ENCODE measurements at regions not wholly inside any gene's neighbourhood (a gene's known extent, or its start where the extent isn't known, plus 50 kb on each side); places are given as distances from the start of the nearest gene placed in this dataset.

DNA sequence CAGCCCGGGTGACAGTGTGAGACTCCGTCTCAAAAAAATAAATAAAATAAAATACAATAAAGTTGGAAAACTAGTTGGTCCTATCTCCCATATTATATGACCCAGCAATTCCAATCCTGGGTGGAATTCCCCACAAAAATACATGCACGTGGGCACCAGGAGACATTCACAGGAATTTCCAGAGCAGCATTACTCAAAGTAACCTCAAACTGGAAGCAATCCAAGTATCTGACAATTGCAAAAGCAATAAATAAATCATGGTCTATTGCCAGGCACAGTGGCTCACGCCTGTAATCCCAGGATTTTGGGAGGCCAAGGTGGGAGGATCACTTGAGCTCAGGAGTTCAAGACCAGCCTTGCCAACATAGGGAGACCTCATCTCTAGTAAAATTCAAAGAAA is 101.2 kb upstream of the MAP4K4 start:
- H4K20me1 ChIP-seq (ENCODE audit: low read depth, low read length): no peaks in the 10 kb centered on the region
- no peak overlapping the region for H3K9ac ChIP-seq (ENCODE audit: low read length)
- no peaks in the 10 kb centered on the region for H3K36me3 ChIP-seq (ENCODE audit: low read length)
- no peaks in the 10 kb centered on the region for H3K27me3 ChIP-seq (ENCODE audit: low read length)
- no peak overlapping the region for H3K4me2 ChIP-seq (ENCODE audit: low read depth, low read length, poor library complexity, severe bottlenecking)
- no peak overlapping the region for H2AFZ ChIP-seq (ENCODE audit: low read depth, low read length, severe bottlenecking)
- TF ChIP-seq, protein P1, sequence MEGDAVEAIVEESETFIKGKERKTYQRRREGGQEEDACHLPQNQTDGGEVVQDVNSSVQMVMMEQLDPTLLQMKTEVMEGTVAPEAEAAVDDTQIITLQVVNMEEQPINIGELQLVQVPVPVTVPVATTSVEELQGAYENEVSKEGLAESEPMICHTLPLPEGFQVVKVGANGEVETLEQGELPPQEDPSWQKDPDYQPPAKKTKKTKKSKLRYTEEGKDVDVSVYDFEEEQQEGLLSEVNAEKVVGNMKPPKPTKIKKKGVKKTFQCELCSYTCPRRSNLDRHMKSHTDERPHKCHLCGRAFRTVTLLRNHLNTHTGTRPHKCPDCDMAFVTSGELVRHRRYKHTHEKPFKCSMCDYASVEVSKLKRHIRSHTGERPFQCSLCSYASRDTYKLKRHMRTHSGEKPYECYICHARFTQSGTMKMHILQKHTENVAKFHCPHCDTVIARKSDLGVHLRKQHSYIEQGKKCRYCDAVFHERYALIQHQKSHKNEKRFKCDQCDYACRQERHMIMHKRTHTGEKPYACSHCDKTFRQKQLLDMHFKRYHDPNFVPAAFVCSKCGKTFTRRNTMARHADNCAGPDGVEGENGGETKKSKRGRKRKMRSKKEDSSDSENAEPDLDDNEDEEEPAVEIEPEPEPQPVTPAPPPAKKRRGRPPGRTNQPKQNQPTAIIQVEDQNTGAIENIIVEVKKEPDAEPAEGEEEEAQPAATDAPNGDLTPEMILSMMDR (IDR thresholded peaks at IDR 0.05; ENCODE audit: insufficient read depth, low read length, poor library complexity, severe bottlenecking): no peak
- no peak for TF ChIP-seq EZH2phosphoT487 (conservative IDR thresholded peaks at IDR 0.05; ENCODE audit: low read length)
- no peaks in the 10 kb centered on the region for H3F3A ChIP-seq (ENCODE audit: insufficient read depth)
- H3K9me2 ChIP-seq (replicated peaks; ENCODE audit: insufficient read depth, low read length): no peaks in the 10 kb centered on the region
- H3K79me2 ChIP-seq (ENCODE audit: insufficient read depth, low read length): no peaks in the 10 kb centered on the region
- H3K27ac ChIP-seq (ENCODE audit: low read depth, low read length): no peak overlapping the region
- no peak overlapping the region for H3K4me3 ChIP-seq (ENCODE audit: insufficient read depth, low read length, poor library complexity, severe bottlenecking)
- no peaks in the 10 kb centered on the region for H3K9me3 ChIP-seq (ENCODE audit: insufficient read depth, low read length)

DNA sequence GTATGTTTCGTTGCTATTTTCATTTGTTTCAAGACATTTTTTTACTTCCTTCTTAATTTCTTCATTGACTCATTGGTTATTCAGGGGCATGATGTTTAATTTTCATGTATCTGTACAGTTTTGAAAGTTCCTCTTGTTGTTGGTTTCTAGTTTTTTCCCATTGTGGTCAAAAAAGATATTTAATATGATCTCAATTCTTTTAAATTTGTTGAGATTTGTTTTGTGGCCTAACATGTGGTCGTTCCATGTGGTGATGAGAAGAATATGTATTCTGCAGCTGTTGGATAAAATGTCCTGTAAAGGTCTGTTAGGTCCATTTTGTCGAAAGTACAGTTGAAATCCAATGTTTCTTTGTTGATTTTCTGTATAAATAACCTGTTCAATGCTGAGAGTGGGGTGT is 110.3 kb upstream of the MAP4K4 start:
- H3K27ac ChIP-seq (ENCODE audit: low read depth, low read length): no peak overlapping the region
- no peak for TF ChIP-seq EZH2phosphoT487 (conservative IDR thresholded peaks at IDR 0.05; ENCODE audit: low read length)
- TF ChIP-seq, protein P1 (IDR thresholded peaks at IDR 0.05; ENCODE audit: insufficient read depth, low read length, poor library complexity, severe bottlenecking): no peak
- H3K9me2 ChIP-seq (replicated peaks; ENCODE audit: insufficient read depth, low read length): no peaks in the 10 kb centered on the region
- H2AFZ ChIP-seq (ENCODE audit: low read depth, low read length, severe bottlenecking): no peak overlapping the region
- no peaks in the 10 kb centered on the region for H4K20me1 ChIP-seq (ENCODE audit: low read depth, low read length)
- H3K4me2 ChIP-seq (ENCODE audit: low read depth, low read length, poor library complexity, severe bottlenecking): no peak overlapping the region
- no peaks in the 10 kb centered on the region for H3K79me2 ChIP-seq (ENCODE audit: insufficient read depth, low read length)
- H3K9me3 ChIP-seq (ENCODE audit: insufficient read depth, low read length): 0 out of 2 replicates have a peak, but pooled peaks cover 11% of the 10 kb centered on the region
- H3K4me3 ChIP-seq (ENCODE audit: insufficient read depth, low read length, poor library complexity, severe bottlenecking): no peak overlapping the region
- H3K27me3 ChIP-seq (ENCODE audit: low read length): no peaks in the 10 kb centered on the region
- H3K36me3 ChIP-seq (ENCODE audit: low read length): no peaks in the 10 kb centered on the region
- H3F3A ChIP-seq (ENCODE audit: insufficient read depth): no peaks in the 10 kb centered on the region
- no peak overlapping the region for H3K9ac ChIP-seq (ENCODE audit: low read length)

DNA sequence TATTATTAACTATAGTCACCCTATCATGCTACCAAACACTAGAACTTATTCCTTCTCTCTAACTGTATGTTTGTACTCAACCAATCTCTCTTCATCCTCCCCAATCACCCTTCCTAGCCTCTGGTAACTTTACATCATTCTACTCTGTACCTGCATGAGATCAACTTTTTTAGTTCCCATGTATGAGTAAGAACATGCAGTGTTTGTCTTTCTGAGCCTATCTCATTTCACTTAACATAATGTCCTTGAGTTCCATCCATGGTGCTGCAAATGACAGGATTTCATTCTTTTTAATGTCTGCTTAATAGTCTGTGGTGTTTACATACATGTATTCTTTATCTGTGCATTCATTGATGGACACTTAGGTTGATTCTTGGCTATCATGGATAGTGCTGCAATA is 108.9 kb upstream of the RFX8 start:
- no peak overlapping the region for H3K27ac ChIP-seq (ENCODE audit: low read depth, low read length)
- no peak overlapping the region for H2AFZ ChIP-seq (ENCODE audit: low read depth, low read length, severe bottlenecking)
- H3K27me3 ChIP-seq (ENCODE audit: low read length): no peaks in the 10 kb centered on the region
- no peak for TF ChIP-seq EZH2phosphoT487 (conservative IDR thresholded peaks at IDR 0.05; ENCODE audit: low read length)
- TF ChIP-seq, protein P1 (IDR thresholded peaks at IDR 0.05; ENCODE audit: insufficient read depth, low read length, poor library complexity, severe bottlenecking): no peak
- H3K4me3 ChIP-seq (ENCODE audit: insufficient read depth, low read length, poor library complexity, severe bottlenecking): no peak overlapping the region
- no peak overlapping the region for H3K4me2 ChIP-seq (ENCODE audit: low read depth, low read length, poor library complexity, severe bottlenecking)
- H3K79me2 ChIP-seq (ENCODE audit: insufficient read depth, low read length): no peaks in the 10 kb centered on the region
- no peaks in the 10 kb centered on the region for H3F3A ChIP-seq (ENCODE audit: insufficient read depth)
- H3K9me3 ChIP-seq (ENCODE audit: insufficient read depth, low read length): 0 out of 2 replicates have a peak, but pooled peaks cover 6% of the 10 kb centered on the region
- no peaks in the 10 kb centered on the region for H3K9me2 ChIP-seq (replicated peaks; ENCODE audit: insufficient read depth, low read length)
- H3K9ac ChIP-seq (ENCODE audit: low read length): no peak overlapping the region
- H4K20me1 ChIP-seq (ENCODE audit: low read depth, low read length): no peaks in the 10 kb centered on the region
- no peaks in the 10 kb centered on the region for H3K36me3 ChIP-seq (ENCODE audit: low read length)
